Lung (tissue), 11 donors: ENCODE measurements at regions not wholly inside any gene's neighbourhood (a gene's known extent, or its start where the extent isn't known, plus 50 kb on each side); places are given as distances from the start of the nearest gene placed in this dataset.

Experiments
- ATAC-seq: fragments of 200-7000 bp; cut with Tn5 transposase; one replicate; pipeline ENCODE4 v1.9.1; 2020; ENCODE audit warnings: moderate number of reproducible peaks; ENCODE audit not compliant: insufficient read depth, low FRiP score
- DNase-seq, 3 donors: peaks; one replicate each; pipeline ENCODE4 v3.0.0-alpha.2; 2013 to 2017
- H3K27ac ChIP-seq, 2 donors: one replicate each; pipeline ENCODE4 v1.5.1; 2013; ENCODE audit warnings: mild to moderate bottlenecking in 2 of 2, moderate library complexity in 2 of 2, control low read depth in 1 of 2, inconsistent platforms in 1 of 2, low read depth in 1 of 2, low read length in 1 of 2
- H3K27me3 ChIP-seq, 3 donors: one replicate each; pipeline ENCODE4 v1.5.1; 2013; ENCODE audit warnings: low read length in 2 of 3; ENCODE audit not compliant: control insufficient read depth in 3 of 3, insufficient read depth in 3 of 3
- H3K36me3 ChIP-seq, 4 donors: one replicate each; pipeline ENCODE4 v1.5.1; 2013; ENCODE audit warnings: low read length in 4 of 4, mild to moderate bottlenecking in 1 of 4, moderate library complexity in 1 of 4; ENCODE audit not compliant: control insufficient read depth in 4 of 4, insufficient read depth in 4 of 4
- H3K4me1 ChIP-seq, 5 donors: one replicate each; pipeline ENCODE4 v1.5.1; 2013; ENCODE audit warnings: low read length in 5 of 5, mild to moderate bottlenecking in 2 of 5, moderate library complexity in 1 of 5; ENCODE audit not compliant: control insufficient read depth in 5 of 5, insufficient read depth in 5 of 5
- H3K4me3 ChIP-seq: one replicate; pipeline ENCODE4 v1.5.1; 2013; ENCODE audit warnings: mild to moderate bottlenecking, control low read depth, moderate library complexity
- H3K9ac ChIP-seq, 2 donors: one replicate each; pipeline ENCODE4 v1.5.1; 2013; ENCODE audit warnings: low read length in 2 of 2, control low read depth in 1 of 2; ENCODE audit not compliant: insufficient read depth in 1 of 2
- H3K9me3 ChIP-seq, 4 donors: one replicate each; pipeline ENCODE4 v1.5.1; 2013; ENCODE audit warnings: low read length in 3 of 4, mild to moderate bottlenecking in 1 of 4, moderate library complexity in 1 of 4; ENCODE audit not compliant: control insufficient read depth in 4 of 4, insufficient read depth in 3 of 4
- CTCF ChIP-seq: IDR thresholded peaks from 2 replicates; pipeline ENCODE4 v1.5.1; 2012; ENCODE audit warnings: mild to moderate bottlenecking; ENCODE audit errors: control extremely low read depth, extremely low read depth
- WGBS, 2 donors: extraction: QIAGEN DNeasy Blood & Tissue Kit; methylation state at CpG; one replicate each; pipeline ENCODE4 v1.1.7; 2013; 5-methylcytosine and 5-hydroxymethylcytosine counted together
- donor health status: control.
- donor health status: control.
- donor health status: Bipolar disorder and iron deficiency.
- donor health status: healthy.
- donor health status: DM: yes; HTN: yes; CAD: no.

DNA sequence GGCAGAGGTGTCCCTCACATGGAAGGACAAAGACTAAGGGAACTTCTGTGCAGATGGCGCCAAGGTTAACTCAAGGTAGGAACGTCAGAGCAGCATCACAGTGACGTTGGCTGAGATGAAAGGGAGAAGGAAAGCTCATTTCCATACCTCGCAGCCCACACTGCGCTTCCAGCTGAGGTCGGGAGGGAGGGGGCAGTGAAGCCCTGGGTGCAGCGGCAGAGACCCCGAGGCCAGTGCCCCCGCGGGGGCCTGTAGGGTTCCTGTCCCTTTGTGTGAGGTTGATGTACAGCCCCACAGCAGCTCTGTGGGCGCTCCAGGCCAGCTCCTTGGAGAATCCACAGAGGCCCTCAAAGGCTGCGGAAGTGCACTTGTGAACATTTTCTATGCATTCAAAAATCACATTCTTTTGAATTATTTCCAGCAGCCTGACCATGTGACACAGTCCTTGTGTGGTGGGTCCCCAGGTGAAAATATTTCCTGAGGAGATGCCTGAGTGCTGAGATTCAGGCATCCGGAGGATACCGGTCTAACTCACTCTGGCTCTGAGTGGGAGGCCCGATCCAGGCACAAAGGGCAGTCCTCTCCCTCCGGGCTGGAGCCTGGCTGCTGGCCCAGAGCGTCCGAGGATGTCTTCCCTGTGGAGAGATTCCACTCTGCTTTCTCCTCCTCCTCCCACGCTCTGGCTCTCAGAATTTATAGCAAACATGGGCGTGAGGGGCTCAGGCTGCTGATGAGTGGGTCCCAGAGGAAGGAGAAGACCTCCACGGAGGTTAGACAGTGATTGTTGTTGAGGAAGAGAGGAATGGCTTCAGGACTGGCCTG is 150.7 kb downstream of the ICE1 start:
- H3K9me3 ChIP-seq, result no peaks in the 10 kb centered on the region
- DNase-seq, result peak; percentile 50 to 77 (median 59)
- no peaks in the 10 kb centered on the region for H3K36me3 ChIP-seq
- no peak overlapping the region for H3K4me3 ChIP-seq
- H3K4me1 ChIP-seq, result peaks cover 0 to 11% (median 0%) of the 10 kb centered on the region in 5 donors
- no peak for ATAC-seq
- 54 to 75% methylated on average over 21 of the region's 21 CpGs for WGBS, 2 donors
- no peak overlapping the region for H3K27ac ChIP-seq
- TF ChIP-seq CTCF, result no peak
- no peaks in the 10 kb centered on the region for H3K27me3 ChIP-seq
- H3K9ac ChIP-seq, result no peak overlapping the region

DNA sequence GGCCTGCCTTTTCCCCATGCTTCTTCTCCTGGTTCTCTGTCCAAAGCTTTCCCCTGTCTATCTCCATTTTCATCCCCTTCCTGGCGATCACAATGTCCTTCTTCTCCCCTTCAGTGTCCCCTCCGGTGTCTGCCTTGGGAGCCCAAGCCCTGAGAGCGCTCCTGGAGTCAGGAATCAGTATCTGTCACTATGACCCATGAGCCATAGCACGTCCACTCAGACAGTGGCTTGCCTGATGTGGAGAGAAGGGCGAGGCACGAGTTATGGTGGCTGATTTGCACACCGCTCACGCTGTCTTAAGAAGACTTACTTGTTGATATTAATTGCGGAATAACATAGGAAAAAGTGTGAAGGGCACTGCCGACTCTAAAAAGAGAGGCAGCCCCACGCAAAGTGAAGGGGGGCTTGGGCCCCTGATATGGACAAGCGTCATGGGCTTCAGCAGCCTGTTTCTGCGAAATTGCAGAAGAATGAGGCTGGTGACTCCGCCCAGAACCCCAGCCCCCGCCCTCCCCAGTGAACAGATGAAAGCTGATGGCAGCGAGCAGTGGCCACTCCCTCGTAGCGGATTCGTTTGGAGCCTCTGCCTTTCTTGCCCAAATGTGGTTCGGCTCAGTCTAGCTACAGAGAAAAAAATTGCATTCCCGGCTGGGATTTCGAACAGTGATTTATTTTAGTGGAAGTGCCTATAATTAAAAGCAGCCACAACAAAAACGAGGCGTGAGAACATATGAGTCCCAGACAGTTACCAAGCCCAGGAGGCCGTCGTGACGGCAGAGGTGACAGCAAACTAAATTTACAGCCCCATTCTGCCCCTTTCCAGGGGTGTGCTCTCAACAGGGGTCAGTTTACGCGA is 149.8 kb downstream of the ICE1 start:
- Histone ChIP-seq H3K27ac (no peak overlapping the region), H3K9me3 (peaks cover 0 to 2% (median 0%) of the 10 kb centered on the region in 4 donors), H3K36me3 (no peaks in the 10 kb centered on the region), H3K4me3 (no peak overlapping the region), H3K4me1 (peaks cover 0 to 11% (median 0%) of the 10 kb centered on the region in 5 donors), H3K9ac (no peak overlapping the region), H3K27me3 (no peaks in the 10 kb centered on the region)
- WGBS, 2 donors, result 61 to 63% methylated on average over 29 of the region's 29 CpGs
- ATAC-seq (no peak), DNase-seq (no peak)
- no peak for TF ChIP-seq CTCF

GRCh38 chr5:5570646-5571045 is 148.2 kb downstream of the ICE1 start:
- TF ChIP-seq CTCF, result no peak
- Histone ChIP-seq H3K27ac (no peak overlapping the region), H3K9me3 (peaks cover 0 to 2% (median 0%) of the 10 kb centered on the region in 4 donors), H3K4me1 (peaks cover 0 to 11% (median 0%) of the 10 kb centered on the region in 5 donors), H3K4me3 (no peak overlapping the region), H3K36me3 (no peaks in the 10 kb centered on the region), H3K27me3 (no peaks in the 10 kb centered on the region), H3K9ac (no peak overlapping the region)
- 95 to 96% methylated on average over 8 of the region's 8 CpGs for WGBS, 2 donors
- ATAC-seq, result no peak
- DNase-seq, result no peak
